VCaP (cell line): ENCODE measurements at regions not wholly inside any gene's neighbourhood (a gene's known extent, or its start where the extent isn't known, plus 50 kb on each side); places are given as distances from the start of the nearest gene placed in this dataset.

Experiments
- H3K27ac ChIP-seq: fragments of 450-650 bp; 2 replicates; pipeline ENCODE4 v1.5.1; 2017
- TF ChIP-seq, protein P1 (sequence below): fragments of 450-650 bp; conservative IDR thresholded peaks from 2 replicates; pipeline ENCODE4 v1.5.1; 2017; ENCODE audit warnings: mild to moderate bottlenecking, moderate library complexity

DNA sequence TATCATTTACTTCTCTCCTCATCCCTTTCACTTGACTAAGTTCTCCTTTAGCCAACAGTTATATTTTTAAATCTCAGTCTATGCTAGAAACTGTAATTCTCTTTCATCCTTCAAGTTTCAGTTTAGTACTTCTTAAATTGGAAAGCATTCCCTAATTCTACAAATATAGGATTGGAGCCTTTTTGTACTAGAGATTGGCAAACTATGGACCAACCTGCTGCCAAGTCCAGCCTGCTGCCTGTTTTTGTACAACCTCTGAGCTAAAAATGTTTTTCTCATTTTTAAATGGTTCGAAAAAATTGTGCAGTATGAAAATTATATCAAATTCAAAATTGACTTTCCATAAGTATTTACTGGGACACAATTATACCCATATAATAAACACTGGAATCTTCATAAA lies 1381.5 kb upstream of the SPRY2 start:
- H3K27ac ChIP-seq = no peak overlapping the region
- TF ChIP-seq, protein P1, sequence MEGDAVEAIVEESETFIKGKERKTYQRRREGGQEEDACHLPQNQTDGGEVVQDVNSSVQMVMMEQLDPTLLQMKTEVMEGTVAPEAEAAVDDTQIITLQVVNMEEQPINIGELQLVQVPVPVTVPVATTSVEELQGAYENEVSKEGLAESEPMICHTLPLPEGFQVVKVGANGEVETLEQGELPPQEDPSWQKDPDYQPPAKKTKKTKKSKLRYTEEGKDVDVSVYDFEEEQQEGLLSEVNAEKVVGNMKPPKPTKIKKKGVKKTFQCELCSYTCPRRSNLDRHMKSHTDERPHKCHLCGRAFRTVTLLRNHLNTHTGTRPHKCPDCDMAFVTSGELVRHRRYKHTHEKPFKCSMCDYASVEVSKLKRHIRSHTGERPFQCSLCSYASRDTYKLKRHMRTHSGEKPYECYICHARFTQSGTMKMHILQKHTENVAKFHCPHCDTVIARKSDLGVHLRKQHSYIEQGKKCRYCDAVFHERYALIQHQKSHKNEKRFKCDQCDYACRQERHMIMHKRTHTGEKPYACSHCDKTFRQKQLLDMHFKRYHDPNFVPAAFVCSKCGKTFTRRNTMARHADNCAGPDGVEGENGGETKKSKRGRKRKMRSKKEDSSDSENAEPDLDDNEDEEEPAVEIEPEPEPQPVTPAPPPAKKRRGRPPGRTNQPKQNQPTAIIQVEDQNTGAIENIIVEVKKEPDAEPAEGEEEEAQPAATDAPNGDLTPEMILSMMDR = no peak

DNA sequence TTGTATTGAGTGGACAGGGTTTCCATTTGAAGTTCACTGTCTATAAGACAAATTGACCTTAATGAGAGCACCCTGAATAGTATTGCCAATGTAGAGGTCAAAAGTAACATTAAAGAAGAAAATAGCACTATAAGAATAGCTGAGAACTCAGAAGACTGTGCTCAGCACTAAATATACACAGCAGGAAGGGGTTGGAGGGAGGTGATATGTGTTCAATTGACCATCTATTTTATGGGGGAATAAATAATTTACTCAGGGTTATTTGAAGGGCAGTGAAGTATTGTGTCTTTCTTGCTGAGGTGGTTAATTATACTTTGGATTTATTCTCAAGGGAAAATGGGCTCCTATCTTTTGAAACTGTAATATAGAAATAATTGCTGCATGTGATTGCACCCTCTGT lies 1380.5 kb upstream of the SPRY2 start:
- H3K27ac ChIP-seq = no peak overlapping the region
- TF ChIP-seq, protein P1 = no peak

DNA sequence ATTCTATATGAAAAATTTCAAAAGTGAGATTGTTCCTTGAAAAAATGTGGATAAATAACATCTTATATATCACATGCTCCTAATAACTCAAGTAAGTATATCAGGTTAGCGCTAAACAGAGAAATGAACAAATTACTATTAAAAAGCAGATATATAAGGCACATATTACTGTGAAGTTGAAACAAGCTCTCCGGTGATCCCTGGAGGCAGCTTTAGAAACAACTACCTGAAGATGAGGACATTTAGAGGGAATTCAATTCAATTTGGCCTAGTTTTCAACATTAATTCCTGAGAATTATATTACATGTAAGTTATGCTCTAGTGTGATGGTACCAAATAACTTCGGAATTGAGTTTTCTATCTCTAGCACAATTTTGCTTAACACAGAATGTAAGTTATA lies 1373.6 kb upstream of the SPRY2 start:
- TF ChIP-seq, protein P1 = peak; percentile 41; the same call in 1 of the 2 replicates
- H3K27ac ChIP-seq = no peak overlapping the region

DNA sequence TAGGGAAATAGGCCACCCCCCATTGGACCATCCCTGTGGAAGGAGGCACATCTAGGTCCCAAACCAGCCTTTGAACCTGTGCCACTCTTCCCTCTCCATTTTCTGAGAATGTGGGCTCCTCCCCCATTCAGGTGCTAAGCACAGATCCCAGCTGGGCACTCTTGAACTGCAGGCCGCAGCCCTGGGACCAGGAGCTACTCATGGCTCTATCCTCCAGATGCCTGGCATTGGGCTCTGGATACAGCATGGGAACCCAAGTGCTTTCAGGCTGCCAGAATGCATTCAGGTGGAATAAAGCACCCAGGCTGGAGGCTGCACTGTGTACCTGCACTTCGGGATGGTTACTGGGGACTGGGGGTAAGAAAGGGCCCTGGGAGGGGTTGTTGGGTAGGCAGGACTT lies 1372.3 kb upstream of the SPRY2 start:
- TF ChIP-seq, protein P1 = no peak
- no peak overlapping the region for H3K27ac ChIP-seq

DNA sequence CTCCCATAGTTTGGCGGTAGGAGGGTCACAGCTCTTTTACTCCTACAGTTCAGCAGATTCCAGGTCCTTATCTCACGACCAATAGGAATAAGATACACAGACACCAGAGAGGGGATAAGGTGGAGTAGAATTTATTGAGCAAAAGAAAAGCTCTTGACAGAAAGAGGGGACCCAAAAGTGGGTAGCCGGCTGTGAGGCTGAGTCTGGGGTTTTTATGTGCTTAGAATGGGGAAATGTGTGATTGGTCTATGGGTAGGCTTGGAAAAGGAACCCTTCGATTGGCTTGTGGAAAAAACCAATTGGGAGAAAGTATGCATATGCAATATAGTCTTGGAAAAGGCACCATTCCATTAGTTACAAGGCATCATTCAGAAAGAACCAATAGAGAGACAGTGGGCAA lies 1356.9 kb upstream of the SPRY2 start:
- TF ChIP-seq, protein P1 = no peak
- H3K27ac ChIP-seq = no peak overlapping the region

DNA sequence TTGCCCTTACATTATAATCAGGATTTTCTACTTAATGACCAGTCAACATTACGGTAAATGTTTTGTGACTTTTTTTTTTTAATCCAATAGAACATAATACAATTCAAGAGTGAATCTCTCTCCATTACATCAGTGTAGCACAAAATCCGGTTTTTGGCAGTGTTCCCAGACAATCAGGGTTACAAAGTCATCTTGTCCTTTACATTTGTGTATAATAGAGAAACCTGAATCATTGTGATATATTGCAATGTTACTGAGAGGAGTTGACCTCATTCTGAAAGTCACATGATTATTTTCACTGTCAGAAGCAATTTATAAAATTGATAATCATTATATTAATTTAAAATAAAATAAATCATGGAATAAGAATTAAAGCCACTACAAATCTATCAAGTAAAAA lies 1346.0 kb upstream of the SPRY2 start:
- TF ChIP-seq, protein P1 = no peak
- H3K27ac ChIP-seq = no peak overlapping the region

DNA sequence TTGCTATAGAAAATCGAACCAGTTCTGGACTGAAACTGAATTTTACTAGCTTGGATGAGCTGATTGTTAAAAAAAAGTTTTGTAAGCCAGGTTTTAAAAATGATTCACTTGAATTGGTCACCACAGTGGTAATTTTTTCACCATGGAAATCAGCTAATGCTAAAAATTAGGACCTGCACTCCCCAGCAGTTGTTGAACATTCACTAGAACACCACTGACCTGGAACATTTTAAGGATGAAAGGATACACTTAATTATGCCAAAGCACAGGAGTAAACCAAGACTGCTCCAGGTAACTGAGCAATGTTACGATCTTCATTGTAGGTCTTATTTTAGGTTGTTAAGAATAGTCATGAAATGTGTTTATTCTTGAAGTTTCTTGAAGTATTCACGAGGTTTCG lies 1342.6 kb upstream of the SPRY2 start:
- H3K27ac ChIP-seq = no peak overlapping the region
- TF ChIP-seq, protein P1 = no peak

DNA sequence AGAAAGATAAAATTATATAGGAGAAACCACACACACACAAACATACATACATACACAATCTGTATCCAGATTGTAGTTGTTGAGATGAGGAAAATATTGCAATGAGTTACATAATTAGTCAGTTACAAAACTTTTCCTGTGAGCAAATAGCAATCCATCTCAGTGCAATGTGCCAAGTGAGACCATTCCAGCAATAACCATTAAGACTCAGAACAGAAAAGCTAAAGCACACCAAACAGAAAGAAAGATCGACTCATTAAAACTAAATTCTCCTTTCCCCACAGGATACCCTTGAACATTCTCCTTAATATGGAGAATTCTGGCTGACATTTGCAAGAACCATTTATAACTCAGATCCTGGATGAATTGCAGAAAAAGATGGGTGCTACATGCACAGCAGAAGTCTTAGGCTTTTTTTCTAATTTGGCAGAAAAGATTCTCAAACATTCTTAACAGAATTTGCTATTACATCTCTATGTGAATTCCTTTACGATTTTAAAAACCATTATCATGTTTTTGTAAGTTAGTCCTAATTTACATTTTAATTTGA lies 1341.2 kb upstream of the SPRY2 start:
- no peak overlapping the region for H3K27ac ChIP-seq
- TF ChIP-seq, protein P1 = no peak
